Uterus (tissue), 2 donors: ENCODE measurements at regions not wholly inside any gene's neighbourhood (a gene's known extent, or its start where the extent isn't known, plus 50 kb on each side); places are given as distances from the start of the nearest gene placed in this dataset.

ENCODE experiments used
- CTCF ChIP-seq, 4 experiments: fragments of 200-600 bp in 2 of 4; fragments of 450-650 bp in 2 of 4; sonication (generic) in 2 of 4; IDR thresholded peaks; one replicate each; pipeline ENCODE4 v1.5.1; 2016 to 2019; ENCODE audit warnings: antibody characterized with exemption in 4 of 4, mild to moderate bottlenecking in 2 of 4, moderate library complexity in 1 of 4
- POLR2A ChIP-seq, 2 donors: fragments of 450-650 bp; IDR thresholded peaks; one replicate each; pipeline ENCODE4 v1.6.1; 2016; ENCODE audit warnings: antibody characterized with exemption in 2 of 2, mild to moderate bottlenecking in 1 of 2, moderate library complexity in 1 of 2

GRCh38 chr5:105794578-105794977 lies 1876.2 kb downstream of the EFNA5 start:
- TF ChIP-seq CTCF (IDR thresholded peaks at IDR 0.05) (no peak), POLR2A (IDR thresholded peaks at IDR 0.05) (no peak)
